HG03520 (cell line): ENCODE measurements at regions not wholly inside any gene's neighbourhood (a gene's known extent, or its start where the extent isn't known, plus 50 kb on each side); places are given as distances from the start of the nearest gene placed in this dataset.
"Not testable (repeated sequence)": the region's sequence is repeated elsewhere in the genome, so short reads cannot be mapped to it uniquely, and the experiment has no call there.

ENCODE experiments used
- ATAC-seq: cut with Tn5 transposase; IDR thresholded peaks from one replicate; pipeline ENCODE4 v1.9.1; 2021; ENCODE audit warnings: mild to moderate bottlenecking, moderate library complexity; ENCODE audit not compliant: unreplicated experiment

- no peak for ATAC-seq
Measured at GRCh38 chr14:106208794-106209193, 682.4 kb downstream of the TMEM121 start.

GRCh38 chr14:106209755-106210154 lies 683.4 kb downstream of the TMEM121 start:
- no peak for ATAC-seq

- ATAC-seq = no peak
Measured at GRCh38 chr14:106210650-106211049, 684.3 kb downstream of the TMEM121 start.

GRCh38 chr14:106211334-106211900 lies 685.0 kb downstream of the TMEM121 start:
- ATAC-seq = no peak

- no peak for ATAC-seq
Measured at GRCh38 chr14:106215229-106215628, 688.8 kb downstream of the TMEM121 start.

GRCh38 chr14:106216679-106217078 lies 690.3 kb downstream of the TMEM121 start:
- ATAC-seq = no peak

GRCh38 chr14:106218174-106218573 lies 691.8 kb downstream of the TMEM121 start:
- no peak for ATAC-seq

- no peak for ATAC-seq
Measured at GRCh38 chr14:106222311-106222710, 695.9 kb downstream of the TMEM121 start.

- no peak for ATAC-seq
Measured at GRCh38 chr14:106222731-106223130, 696.3 kb downstream of the TMEM121 start.

- ATAC-seq = no peak
Measured at GRCh38 chr14:106227793-106228192, 701.4 kb downstream of the TMEM121 start.

- ATAC-seq = no peak
Measured at GRCh38 chr14:106228541-106229158, 702.3 kb downstream of the TMEM121 start.

- ATAC-seq = no peak
Measured at GRCh38 chr14:106230071-106230470, 703.7 kb downstream of the TMEM121 start.

- ATAC-seq = not testable (repeated sequence)
Measured at GRCh38 chr14:106233191-106233590, 706.8 kb downstream of the TMEM121 start.

GRCh38 chr14:106234525-106235254 lies 708.3 kb downstream of the TMEM121 start:
- not testable (repeated sequence) for ATAC-seq

- no peak for ATAC-seq
Measured at GRCh38 chr14:106235356-106236159, 709.2 kb downstream of the TMEM121 start.

- no peak for ATAC-seq
Measured at GRCh38 chr14:106248321-106249192, 722.2 kb downstream of the TMEM121 start.

- not testable (repeated sequence) for ATAC-seq
Measured at GRCh38 chr14:106253995-106254394, 727.6 kb downstream of the TMEM121 start.

GRCh38 chr14:106257569-106257994 lies 731.2 kb downstream of the TMEM121 start:
- ATAC-seq = not testable (repeated sequence)

GRCh38 chr14:106268013-106268727 lies 741.8 kb downstream of the TMEM121 start:
- no peak for ATAC-seq

- ATAC-seq = no peak
Measured at GRCh38 chr14:106269029-106269428, 742.6 kb downstream of the TMEM121 start.
